ENCODE measurements at regions not wholly inside any gene's neighbourhood (a gene's known extent, or its start where the extent isn't known, plus 50 kb on each side); places are given as distances from the start of the nearest gene placed in this dataset.

GRCh38 chr21:33155422-33155821 is 74.3 kb upstream of the IFNAR2 start:
- no peak for DNase-seq (ENCODE audit: low spot score)

- DNase-seq (ENCODE audit: low spot score), result no peak
Observed at GRCh38 chr21:33157303-33157702, 72.4 kb upstream of the IFNAR2 start.

GRCh38 chr21:33158654-33159053 is 71.1 kb upstream of the IFNAR2 start:
- DNase-seq (ENCODE audit: low spot score), result no peak

GRCh38 chr21:33162436-33162951 is 67.2 kb upstream of the IFNAR2 start:
- DNase-seq (ENCODE audit: low spot score), result no peak

- DNase-seq (ENCODE audit: low spot score), result no peak
Observed at GRCh38 chr21:33168886-33169285, 60.9 kb upstream of the IFNAR2 start.

- no peak for DNase-seq (ENCODE audit: low spot score)
Observed at GRCh38 chr21:33169359-33169758, 60.4 kb upstream of the IFNAR2 start.

GRCh38 chr21:33171616-33172169 is 58.0 kb upstream of the IFNAR2 start:
- DNase-seq (ENCODE audit: low spot score), result no peak

- no peak for DNase-seq (ENCODE audit: low spot score)
Observed at GRCh38 chr21:33174756-33175155, 55.0 kb upstream of the IFNAR2 start.
